ENCODE measurements at regions not wholly inside any gene's neighbourhood (a gene's known extent, or its start where the extent isn't known, plus 50 kb on each side); places are given as distances from the start of the nearest gene placed in this dataset.

DNA sequence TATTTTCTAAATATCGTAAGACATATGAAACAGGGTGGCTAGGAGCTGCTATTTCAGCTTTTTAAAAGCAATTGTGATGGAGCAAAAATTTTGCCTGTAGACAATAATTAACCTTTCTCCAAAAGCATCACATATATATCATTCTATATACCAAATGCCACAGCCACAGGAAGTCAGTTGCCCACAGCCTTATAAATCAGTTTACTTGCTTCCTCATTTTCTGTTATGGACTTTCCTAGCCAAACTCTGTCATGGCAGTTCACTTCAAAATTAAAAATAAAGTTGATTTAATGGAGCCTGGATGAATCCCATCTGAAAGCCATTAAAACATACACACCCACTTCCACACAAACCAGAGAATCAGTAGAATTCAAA is 93.4 kb upstream of the NHSL1 start:
- Histone ChIP-seq H3K4me3 (ENCODE audit: low read depth, low read length) (no peak overlapping the region), H3K36me3 (ENCODE audit: control insufficient read depth in 2 of 2, insufficient read depth in 1 of 2, low read length in 2 of 2) (no peaks in the 10 kb centered on the region), H3K4me1 (ENCODE audit: control insufficient read depth, insufficient read depth, low read length) (peaks cover 16% of the 10 kb centered on the region), H3K9me3 (ENCODE audit: control insufficient read depth, insufficient read depth, low read depth, low read length) (no peaks in the 10 kb centered on the region), H3K27ac (ENCODE audit: extremely low read depth, low read depth, low read length) (no peak overlapping the region)
- CTCF ChIA-PET, result interaction anchor here (0.7 to 6.2 kb wide), 10 partner anchors 11 to 477 kb away, joined by 3 to 157 read pairs (median 17); no protein-coding TSS in a partner anchor
- TF ChIP-seq ZNF302 (tag by site-specific recombination; IDR thresholded peaks at IDR 0.05; ENCODE audit: low read depth) (no peak), ZNF544 (tag by site-specific recombination; IDR thresholded peaks at IDR 0.05) (no peak), ZNF416 (tag by site-specific recombination; IDR thresholded peaks at IDR 0.05) (no peak)
- POLR2A ChIA-PET, result no interaction called here

DNA sequence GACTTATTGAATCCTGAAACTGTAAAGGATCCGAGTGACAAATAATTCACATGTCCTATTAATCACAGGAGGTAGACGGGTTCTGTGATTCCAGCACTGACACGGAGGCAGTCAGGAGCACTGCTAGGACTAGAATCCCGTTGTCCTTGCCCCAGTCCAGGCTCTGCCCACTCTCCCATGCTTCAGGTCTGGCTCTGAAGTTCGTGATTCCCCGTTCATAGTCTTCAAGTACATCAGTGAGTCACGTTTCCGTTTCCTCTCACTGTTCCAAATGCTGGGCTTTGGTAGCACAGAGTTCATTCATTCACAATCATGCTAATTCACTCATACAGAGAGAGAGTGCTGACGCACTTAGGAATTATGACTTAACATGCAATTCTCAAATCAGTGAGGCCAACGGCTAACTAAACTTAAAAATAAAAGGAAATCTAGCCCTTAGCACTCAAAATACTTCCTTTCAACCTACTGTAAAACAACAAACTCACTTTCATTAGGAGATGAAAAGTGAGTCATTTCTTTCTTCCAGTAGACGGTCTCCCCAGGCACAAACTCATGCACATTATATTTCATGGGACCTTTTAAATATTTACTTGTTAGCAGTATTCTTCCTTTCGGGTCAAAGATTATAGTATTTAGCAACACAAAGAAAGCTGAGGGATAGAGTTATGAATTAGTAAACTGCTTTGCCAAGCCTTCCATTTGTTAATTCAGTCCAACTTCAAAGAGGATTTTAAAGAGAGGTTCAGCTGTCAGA is 94.0 kb upstream of the NHSL1 start:
- Histone ChIP-seq H3K4me3 (ENCODE audit: low read depth, low read length) (no peak overlapping the region; the same call in 1 of the 2 replicates), H3K36me3 (ENCODE audit: control insufficient read depth in 2 of 2, insufficient read depth in 1 of 2, low read length in 2 of 2) (no peaks in the 10 kb centered on the region), H3K27ac (ENCODE audit: extremely low read depth, low read depth, low read length) (no peak overlapping the region), H3K9me3 (ENCODE audit: control insufficient read depth, insufficient read depth, low read depth, low read length) (no peaks in the 10 kb centered on the region), H3K4me1 (ENCODE audit: control insufficient read depth, insufficient read depth, low read length) (peaks cover 14% of the 10 kb centered on the region)
- ChIA-PET POLR2A (no interaction called here), CTCF (interaction anchor here (1.0 to 6.2 kb wide), 11 partner anchors 12 to 478 kb away, joined by 3 to 157 read pairs (median 8); no protein-coding TSS in a partner anchor)
- TF ChIP-seq ZNF654 (tag by site-specific recombination; IDR thresholded peaks at IDR 0.05; ENCODE audit: low read depth) (no peak), RBAK (tag by site-specific recombination; IDR thresholded peaks at IDR 0.05) (no peak), ZNF169 (tag by site-specific recombination; IDR thresholded peaks at IDR 0.05) (no peak), ZNF658 (tag by site-specific recombination; IDR thresholded peaks at IDR 0.05) (no peak), ZNF776 (tag by site-specific recombination; IDR thresholded peaks at IDR 0.05; ENCODE audit: borderline replicate concordance) (no peak), ZNF366 (tag by site-specific recombination; conservative IDR thresholded peaks at IDR 0.05) (peak; percentile 71), KLF1 (tag by site-specific recombination; IDR thresholded peaks at IDR 0.05) (no peak), ZNF521 (tag by site-specific recombination; IDR thresholded peaks at IDR 0.05) (no peak), ZFHX2 (tag by site-specific recombination; conservative IDR thresholded peaks at IDR 0.05) (no peak), PRDM1 (tag by site-specific recombination; IDR thresholded peaks at IDR 0.05) (peak; percentile 95), OSR2 (tag by site-specific recombination; IDR thresholded peaks at IDR 0.05) (peak; percentile 92), SETDB1 (IDR thresholded peaks at IDR 0.05; ENCODE audit: insufficient read length, low read length) (no peak), ZNF837 (tag by site-specific recombination; IDR thresholded peaks at IDR 0.05) (no peak), SP3 (tag by site-specific recombination; IDR thresholded peaks at IDR 0.05) (no peak; the same call in 1 of the 2 replicates), GFI1B (tag by site-specific recombination; IDR thresholded peaks at IDR 0.05) (peak; percentile 95), ZNF133 (tag by site-specific recombination; IDR thresholded peaks at IDR 0.05) (no peak), ZNF214 (tag by site-specific recombination; IDR thresholded peaks at IDR 0.05; ENCODE audit: borderline replicate concordance) (no peak)
- TF ChIP-seq, protein P1, sequence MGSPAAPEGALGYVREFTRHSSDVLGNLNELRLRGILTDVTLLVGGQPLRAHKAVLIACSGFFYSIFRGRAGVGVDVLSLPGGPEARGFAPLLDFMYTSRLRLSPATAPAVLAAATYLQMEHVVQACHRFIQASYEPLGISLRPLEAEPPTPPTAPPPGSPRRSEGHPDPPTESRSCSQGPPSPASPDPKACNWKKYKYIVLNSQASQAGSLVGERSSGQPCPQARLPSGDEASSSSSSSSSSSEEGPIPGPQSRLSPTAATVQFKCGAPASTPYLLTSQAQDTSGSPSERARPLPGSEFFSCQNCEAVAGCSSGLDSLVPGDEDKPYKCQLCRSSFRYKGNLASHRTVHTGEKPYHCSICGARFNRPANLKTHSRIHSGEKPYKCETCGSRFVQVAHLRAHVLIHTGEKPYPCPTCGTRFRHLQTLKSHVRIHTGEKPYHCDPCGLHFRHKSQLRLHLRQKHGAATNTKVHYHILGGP (tag by site-specific recombination; IDR thresholded peaks at IDR 0.05), result no peak
- TF ChIP-seq, protein P2, sequence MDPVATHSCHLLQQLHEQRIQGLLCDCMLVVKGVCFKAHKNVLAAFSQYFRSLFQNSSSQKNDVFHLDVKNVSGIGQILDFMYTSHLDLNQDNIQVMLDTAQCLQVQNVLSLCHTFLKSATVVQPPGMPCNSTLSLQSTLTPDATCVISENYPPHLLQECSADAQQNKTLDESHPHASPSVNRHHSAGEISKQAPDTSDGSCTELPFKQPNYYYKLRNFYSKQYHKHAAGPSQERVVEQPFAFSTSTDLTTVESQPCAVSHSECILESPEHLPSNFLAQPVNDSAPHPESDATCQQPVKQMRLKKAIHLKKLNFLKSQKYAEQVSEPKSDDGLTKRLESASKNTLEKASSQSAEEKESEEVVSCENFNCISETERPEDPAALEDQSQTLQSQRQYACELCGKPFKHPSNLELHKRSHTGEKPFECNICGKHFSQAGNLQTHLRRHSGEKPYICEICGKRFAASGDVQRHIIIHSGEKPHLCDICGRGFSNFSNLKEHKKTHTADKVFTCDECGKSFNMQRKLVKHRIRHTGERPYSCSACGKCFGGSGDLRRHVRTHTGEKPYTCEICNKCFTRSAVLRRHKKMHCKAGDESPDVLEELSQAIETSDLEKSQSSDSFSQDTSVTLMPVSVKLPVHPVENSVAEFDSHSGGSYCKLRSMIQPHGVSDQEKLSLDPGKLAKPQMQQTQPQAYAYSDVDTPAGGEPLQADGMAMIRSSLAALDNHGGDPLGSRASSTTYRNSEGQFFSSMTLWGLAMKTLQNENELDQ (tag by site-specific recombination; IDR thresholded peaks at IDR 0.05; ENCODE audit: low read depth), result no peak
- TF ChIP-seq, protein P3, sequence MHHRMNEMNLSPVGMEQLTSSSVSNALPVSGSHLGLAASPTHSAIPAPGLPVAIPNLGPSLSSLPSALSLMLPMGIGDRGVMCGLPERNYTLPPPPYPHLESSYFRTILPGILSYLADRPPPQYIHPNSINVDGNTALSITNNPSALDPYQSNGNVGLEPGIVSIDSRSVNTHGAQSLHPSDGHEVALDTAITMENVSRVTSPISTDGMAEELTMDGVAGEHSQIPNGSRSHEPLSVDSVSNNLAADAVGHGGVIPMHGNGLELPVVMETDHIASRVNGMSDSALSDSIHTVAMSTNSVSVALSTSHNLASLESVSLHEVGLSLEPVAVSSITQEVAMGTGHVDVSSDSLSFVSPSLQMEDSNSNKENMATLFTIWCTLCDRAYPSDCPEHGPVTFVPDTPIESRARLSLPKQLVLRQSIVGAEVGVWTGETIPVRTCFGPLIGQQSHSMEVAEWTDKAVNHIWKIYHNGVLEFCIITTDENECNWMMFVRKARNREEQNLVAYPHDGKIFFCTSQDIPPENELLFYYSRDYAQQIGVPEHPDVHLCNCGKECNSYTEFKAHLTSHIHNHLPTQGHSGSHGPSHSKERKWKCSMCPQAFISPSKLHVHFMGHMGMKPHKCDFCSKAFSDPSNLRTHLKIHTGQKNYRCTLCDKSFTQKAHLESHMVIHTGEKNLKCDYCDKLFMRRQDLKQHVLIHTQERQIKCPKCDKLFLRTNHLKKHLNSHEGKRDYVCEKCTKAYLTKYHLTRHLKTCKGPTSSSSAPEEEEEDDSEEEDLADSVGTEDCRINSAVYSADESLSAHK (tag by site-specific recombination; IDR thresholded peaks at IDR 0.05), result no peak
- TF ChIP-seq, protein P4, sequence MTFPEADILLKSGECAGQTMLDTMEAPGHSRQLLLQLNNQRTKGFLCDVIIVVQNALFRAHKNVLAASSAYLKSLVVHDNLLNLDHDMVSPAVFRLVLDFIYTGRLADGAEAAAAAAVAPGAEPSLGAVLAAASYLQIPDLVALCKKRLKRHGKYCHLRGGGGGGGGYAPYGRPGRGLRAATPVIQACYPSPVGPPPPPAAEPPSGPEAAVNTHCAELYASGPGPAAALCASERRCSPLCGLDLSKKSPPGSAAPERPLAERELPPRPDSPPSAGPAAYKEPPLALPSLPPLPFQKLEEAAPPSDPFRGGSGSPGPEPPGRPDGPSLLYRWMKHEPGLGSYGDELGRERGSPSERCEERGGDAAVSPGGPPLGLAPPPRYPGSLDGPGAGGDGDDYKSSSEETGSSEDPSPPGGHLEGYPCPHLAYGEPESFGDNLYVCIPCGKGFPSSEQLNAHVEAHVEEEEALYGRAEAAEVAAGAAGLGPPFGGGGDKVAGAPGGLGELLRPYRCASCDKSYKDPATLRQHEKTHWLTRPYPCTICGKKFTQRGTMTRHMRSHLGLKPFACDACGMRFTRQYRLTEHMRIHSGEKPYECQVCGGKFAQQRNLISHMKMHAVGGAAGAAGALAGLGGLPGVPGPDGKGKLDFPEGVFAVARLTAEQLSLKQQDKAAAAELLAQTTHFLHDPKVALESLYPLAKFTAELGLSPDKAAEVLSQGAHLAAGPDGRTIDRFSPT (tag by site-specific recombination; IDR thresholded peaks at IDR 0.05), result peak; percentile 40; the same call in 1 of the 2 replicates
- TF ChIP-seq, protein P5, sequence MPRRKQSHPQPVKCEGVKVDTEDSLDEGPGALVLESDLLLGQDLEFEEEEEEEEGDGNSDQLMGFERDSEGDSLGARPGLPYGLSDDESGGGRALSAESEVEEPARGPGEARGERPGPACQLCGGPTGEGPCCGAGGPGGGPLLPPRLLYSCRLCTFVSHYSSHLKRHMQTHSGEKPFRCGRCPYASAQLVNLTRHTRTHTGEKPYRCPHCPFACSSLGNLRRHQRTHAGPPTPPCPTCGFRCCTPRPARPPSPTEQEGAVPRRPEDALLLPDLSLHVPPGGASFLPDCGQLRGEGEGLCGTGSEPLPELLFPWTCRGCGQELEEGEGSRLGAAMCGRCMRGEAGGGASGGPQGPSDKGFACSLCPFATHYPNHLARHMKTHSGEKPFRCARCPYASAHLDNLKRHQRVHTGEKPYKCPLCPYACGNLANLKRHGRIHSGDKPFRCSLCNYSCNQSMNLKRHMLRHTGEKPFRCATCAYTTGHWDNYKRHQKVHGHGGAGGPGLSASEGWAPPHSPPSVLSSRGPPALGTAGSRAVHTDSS (tag by site-specific recombination; IDR thresholded peaks at IDR 0.05), result no peak

Data from HEK293 (cell line).